Panc1 (cell line): ENCODE measurements at regions not wholly inside any gene's neighbourhood (a gene's known extent, or its start where the extent isn't known, plus 50 kb on each side); places are given as distances from the start of the nearest gene placed in this dataset.

Source experiments
- ATAC-seq: fragments of 200-7000 bp; cut with Tn5 transposase; 2 replicates; pipeline ENCODE4 v1.9.1; 2020; ENCODE audit warnings: mild to moderate bottlenecking, moderate library complexity
- BruUV-seq: library from RNA; stranded (reverse); fragments of 400-500 nt; replicated peaks from 2 replicates; lab custom pipeline; 2021; lab: Mats Ljungman, UMichigan
- CTCF ChIA-PET: fragments of 300-600 bp; sonication (Branson Sonifier 250); formaldehyde crosslinking; loops from one replicate; lab custom pipeline; 2022; ENCODE audit warnings: antibody characterized with exemption; lab: Charles Lee
- POLR2A ChIA-PET: fragments of 300-600 bp; sonication (Branson Sonifier 250); formaldehyde crosslinking; loops from one replicate; lab custom pipeline; 2022; ENCODE audit warnings: antibody characterized with exemption; lab: Charles Lee
- DNase-seq: peaks from one replicate; pipeline ENCODE4 v3.0.0-alpha.2; 2010; ENCODE audit warnings: low read depth, low spot score
- H3K27ac ChIP-seq: 2 replicates; pipeline ENCODE4 v1.5.1; 2011; ENCODE audit warnings: mild to moderate bottlenecking, low read length, inconsistent platforms
- H3K27me3 ChIP-seq: fragments of 200-500 bp; sonication (Bioruptor generic); 2 replicates; pipeline ENCODE4 v1.6.0; 2014; ENCODE audit warnings: low read length, inconsistent platforms; ENCODE audit not compliant: control insufficient read depth, insufficient read depth
- H3K36me3 ChIP-seq: fragments of 200-500 bp; sonication (Bioruptor generic); 2 replicates; pipeline ENCODE4 v1.5.1; 2014; ENCODE audit warnings: inconsistent platforms, mild to moderate bottlenecking, low read length, moderate library complexity; ENCODE audit not compliant: control insufficient read depth, insufficient read depth
- H3K4me1 ChIP-seq: 2 replicates; pipeline ENCODE4 v1.5.1; 2011; ENCODE audit warnings: inconsistent platforms, mild to moderate bottlenecking, low read length, moderate library complexity; ENCODE audit not compliant: control insufficient read depth, insufficient read depth
- H3K4me3 ChIP-seq, 2 experiments: 2 replicates each; pipeline ENCODE4 v1.5.1; 2011 to 2012; ENCODE audit warnings: low read depth in 2 of 2, low read length in 2 of 2, mild to moderate bottlenecking in 2 of 2, inconsistent platforms in 1 of 2, moderate library complexity in 1 of 2
- H3K9me3 ChIP-seq: fragments of 200-500 bp; sonication (Bioruptor generic); 2 replicates; pipeline ENCODE4 v1.5.1; 2014; ENCODE audit warnings: low read depth, mild to moderate bottlenecking, inconsistent platforms, low read length, moderate library complexity; ENCODE audit not compliant: control insufficient read depth, insufficient read depth
- POLR2AphosphoS5 ChIP-seq: IDR thresholded peaks from 2 replicates; pipeline ENCODE4 v1.6.1; 2012; ENCODE audit warnings: mild to moderate bottlenecking, low read depth, low read length, moderate library complexity
- SIN3A ChIP-seq: IDR thresholded peaks from 2 replicates; pipeline ENCODE4 v1.6.1; 2012; ENCODE audit warnings: low read depth, mild to moderate bottlenecking, low read length, moderate library complexity, borderline replicate concordance; ENCODE audit not compliant: insufficient read depth
- TCF7L2 ChIP-seq: IDR thresholded peaks from 2 replicates; pipeline ENCODE4 v1.6.1; 2011; ENCODE audit warnings: mild to moderate bottlenecking, low read depth, low read length, inconsistent platforms
- in situ Hi-C: cut with HindIII; loops from 2 replicates; pipeline ENCODE4 v1.10.0; 2016; ENCODE audit warnings: low sequenced_read_pairs, low pct_unique_long_range_greater_than_20kb
- intact Hi-C: fragments of 100-400 bp; cut with micrococcal nuclease; formaldehyde crosslinking; loops from one replicate; pipeline ENCODE4 v1.10.0; 2022; ENCODE audit not compliant: unreplicated experiment
- TF ChIP-seq, protein P1 (sequence below), 2 experiments: IDR thresholded peaks; 2 replicates each; pipeline ENCODE4 v1.6.1; 2011 to 2012; ENCODE audit warnings: low read depth in 2 of 2, control low read depth in 1 of 2, low read length in 1 of 2, mild to moderate bottlenecking in 1 of 2, moderate library complexity in 1 of 2; ENCODE audit not compliant: insufficient read depth in 1 of 2
- TF ChIP-seq, protein P2 (sequence below): fragments of 450-650 bp; IDR thresholded peaks from 2 replicates; pipeline ENCODE4 v1.5.1; 2017; ENCODE audit warnings: mild to moderate bottlenecking

DNA sequence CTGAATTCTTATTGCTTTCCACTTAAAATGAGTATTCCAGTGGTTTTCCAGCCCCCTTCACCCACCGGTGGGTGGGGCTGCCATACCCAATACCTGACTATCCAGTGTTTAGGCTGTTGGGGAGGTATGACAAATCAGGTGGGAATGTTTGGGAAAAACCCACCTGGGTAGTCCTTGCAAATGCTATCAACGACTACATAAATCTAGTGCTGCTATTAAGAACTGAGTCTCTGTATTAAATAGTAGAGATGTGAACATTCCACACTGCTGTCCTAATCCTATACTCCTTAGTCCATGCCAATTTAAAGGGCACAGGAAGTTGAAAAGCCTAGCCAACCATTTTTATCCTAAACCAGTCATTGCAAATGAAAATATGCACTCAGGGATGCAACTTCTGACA is 126.6 kb downstream of the AXIN2 start:
- POLR2A ChIA-PET = no interaction called here
- Histone ChIP-seq H3K4me1 (no peaks in the 10 kb centered on the region), H3K9me3 (no peaks in the 10 kb centered on the region), H3K36me3 (no peaks in the 10 kb centered on the region), H3K27me3 (no peaks in the 10 kb centered on the region), H3K4me3 (no peak overlapping the region), H3K27ac (no peak overlapping the region)
- intact Hi-C loops (no loop called here), in situ Hi-C loops (no loop called here)
- DNase-seq (no peak), ATAC-seq (no peak)
- CTCF ChIA-PET = no interaction called here
- no TSS peak for BruUV-seq
- TF ChIP-seq POLR2AphosphoS5 (no peak), TCF7L2 (no peak), SIN3A (no peak)
- TF ChIP-seq, protein P1, sequence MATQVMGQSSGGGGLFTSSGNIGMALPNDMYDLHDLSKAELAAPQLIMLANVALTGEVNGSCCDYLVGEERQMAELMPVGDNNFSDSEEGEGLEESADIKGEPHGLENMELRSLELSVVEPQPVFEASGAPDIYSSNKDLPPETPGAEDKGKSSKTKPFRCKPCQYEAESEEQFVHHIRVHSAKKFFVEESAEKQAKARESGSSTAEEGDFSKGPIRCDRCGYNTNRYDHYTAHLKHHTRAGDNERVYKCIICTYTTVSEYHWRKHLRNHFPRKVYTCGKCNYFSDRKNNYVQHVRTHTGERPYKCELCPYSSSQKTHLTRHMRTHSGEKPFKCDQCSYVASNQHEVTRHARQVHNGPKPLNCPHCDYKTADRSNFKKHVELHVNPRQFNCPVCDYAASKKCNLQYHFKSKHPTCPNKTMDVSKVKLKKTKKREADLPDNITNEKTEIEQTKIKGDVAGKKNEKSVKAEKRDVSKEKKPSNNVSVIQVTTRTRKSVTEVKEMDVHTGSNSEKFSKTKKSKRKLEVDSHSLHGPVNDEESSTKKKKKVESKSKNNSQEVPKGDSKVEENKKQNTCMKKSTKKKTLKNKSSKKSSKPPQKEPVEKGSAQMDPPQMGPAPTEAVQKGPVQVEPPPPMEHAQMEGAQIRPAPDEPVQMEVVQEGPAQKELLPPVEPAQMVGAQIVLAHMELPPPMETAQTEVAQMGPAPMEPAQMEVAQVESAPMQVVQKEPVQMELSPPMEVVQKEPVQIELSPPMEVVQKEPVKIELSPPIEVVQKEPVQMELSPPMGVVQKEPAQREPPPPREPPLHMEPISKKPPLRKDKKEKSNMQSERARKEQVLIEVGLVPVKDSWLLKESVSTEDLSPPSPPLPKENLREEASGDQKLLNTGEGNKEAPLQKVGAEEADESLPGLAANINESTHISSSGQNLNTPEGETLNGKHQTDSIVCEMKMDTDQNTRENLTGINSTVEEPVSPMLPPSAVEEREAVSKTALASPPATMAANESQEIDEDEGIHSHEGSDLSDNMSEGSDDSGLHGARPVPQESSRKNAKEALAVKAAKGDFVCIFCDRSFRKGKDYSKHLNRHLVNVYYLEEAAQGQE (IDR thresholded peaks at IDR 0.05; ENCODE audit: insufficient read depth in 1 of 2, low read depth in 2 of 2, low read length in 1 of 2) = no peak
- TF ChIP-seq, protein P2, sequence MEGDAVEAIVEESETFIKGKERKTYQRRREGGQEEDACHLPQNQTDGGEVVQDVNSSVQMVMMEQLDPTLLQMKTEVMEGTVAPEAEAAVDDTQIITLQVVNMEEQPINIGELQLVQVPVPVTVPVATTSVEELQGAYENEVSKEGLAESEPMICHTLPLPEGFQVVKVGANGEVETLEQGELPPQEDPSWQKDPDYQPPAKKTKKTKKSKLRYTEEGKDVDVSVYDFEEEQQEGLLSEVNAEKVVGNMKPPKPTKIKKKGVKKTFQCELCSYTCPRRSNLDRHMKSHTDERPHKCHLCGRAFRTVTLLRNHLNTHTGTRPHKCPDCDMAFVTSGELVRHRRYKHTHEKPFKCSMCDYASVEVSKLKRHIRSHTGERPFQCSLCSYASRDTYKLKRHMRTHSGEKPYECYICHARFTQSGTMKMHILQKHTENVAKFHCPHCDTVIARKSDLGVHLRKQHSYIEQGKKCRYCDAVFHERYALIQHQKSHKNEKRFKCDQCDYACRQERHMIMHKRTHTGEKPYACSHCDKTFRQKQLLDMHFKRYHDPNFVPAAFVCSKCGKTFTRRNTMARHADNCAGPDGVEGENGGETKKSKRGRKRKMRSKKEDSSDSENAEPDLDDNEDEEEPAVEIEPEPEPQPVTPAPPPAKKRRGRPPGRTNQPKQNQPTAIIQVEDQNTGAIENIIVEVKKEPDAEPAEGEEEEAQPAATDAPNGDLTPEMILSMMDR = no peak

DNA sequence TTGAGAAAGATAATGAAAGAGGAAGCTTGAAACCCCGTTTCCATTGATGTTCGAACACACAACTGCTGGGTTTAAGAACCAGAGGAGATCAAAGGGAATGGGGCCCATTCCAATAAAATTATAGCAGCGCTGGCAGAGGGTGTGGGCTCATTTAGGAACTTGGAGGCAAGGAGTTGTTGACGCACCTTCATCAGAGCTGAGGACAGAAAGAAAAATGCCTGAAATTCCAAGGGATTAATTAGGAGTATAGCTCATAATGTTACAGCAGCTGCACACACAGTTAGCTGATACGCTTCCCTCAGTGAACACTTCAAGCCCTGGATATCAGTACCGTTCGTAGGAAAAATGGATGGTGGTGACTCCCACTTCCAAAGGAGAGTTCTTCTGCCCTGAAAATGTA is 127.2 kb downstream of the AXIN2 start:
- H3K9me3 ChIP-seq = no peaks in the 10 kb centered on the region
- no peak for DNase-seq
- H3K4me1 ChIP-seq = no peaks in the 10 kb centered on the region
- H3K36me3 ChIP-seq = no peaks in the 10 kb centered on the region
- in situ Hi-C loops = no loop called here
- no peak overlapping the region for H3K27ac ChIP-seq
- H3K4me3 ChIP-seq = no peak overlapping the region
- ChIA-PET CTCF (no interaction called here), POLR2A (no interaction called here)
- no peak for ATAC-seq
- H3K27me3 ChIP-seq = no peaks in the 10 kb centered on the region
- intact Hi-C loops = no loop called here
- no TSS peak for BruUV-seq
- TF ChIP-seq, protein P2 = no peak
- no peak for TF ChIP-seq TCF7L2
- TF ChIP-seq, protein P1 (IDR thresholded peaks at IDR 0.05; ENCODE audit: insufficient read depth in 1 of 2, low read depth in 2 of 2, low read length in 1 of 2) = no peak
